Neural progenitor cell (in vitro differentiated cells): ENCODE measurements at regions not wholly inside any gene's neighbourhood (a gene's known extent, or its start where the extent isn't known, plus 50 kb on each side); places are given as distances from the start of the nearest gene placed in this dataset.

Experiments
- CTCF ChIP-seq: fragments of 200-600 bp; sonication (generic); IDR thresholded peaks from 2 replicates; pipeline ENCODE4 v1.5.1; 2017; ENCODE audit warnings: antibody characterized with exemption, mild to moderate bottlenecking
- EZH2 ChIP-seq: fragments of 200-600 bp; sonication (generic); IDR thresholded peaks from 2 replicates; pipeline ENCODE4 v1.6.1; 2017; ENCODE audit warnings: antibody characterized with exemption, mild to moderate bottlenecking, moderate library complexity
- EZH2phosphoT487 ChIP-seq: fragments of 200-600 bp; sonication (generic); IDR thresholded peaks from 2 replicates; pipeline ENCODE4 v1.6.1; 2017; ENCODE audit warnings: antibody characterized with exemption

GRCh38 chrX:3244955-3245354, 101.5 kb downstream of the MXRA5 start:
- TF ChIP-seq CTCF (no peak), EZH2phosphoT487 (no peak), EZH2 (no peak)
